ENCODE measurements at regions not wholly inside any gene's neighbourhood (a gene's known extent, or its start where the extent isn't known, plus 50 kb on each side); places are given as distances from the start of the nearest gene placed in this dataset.

- DNase-seq = peak; percentile 64
Measured at GRCh38 chr4:60201052-60201673, 999.0 kb upstream of the ADGRL3 start.

- no peak for DNase-seq
Measured at GRCh38 chr4:60209588-60209987, 990.5 kb upstream of the ADGRL3 start.

- no peak for DNase-seq
Measured at GRCh38 chr4:60215906-60216305, 984.2 kb upstream of the ADGRL3 start.

- no peak for DNase-seq
Measured at GRCh38 chr4:60216752-60217151, 983.4 kb upstream of the ADGRL3 start.

- DNase-seq = no peak
Measured at GRCh38 chr4:60221866-60222265, 978.3 kb upstream of the ADGRL3 start.

GRCh38 chr4:60223208-60223923 lies 976.8 kb upstream of the ADGRL3 start:
- no peak for DNase-seq

- DNase-seq = no peak
Measured at GRCh38 chr4:60241866-60242265, 958.3 kb upstream of the ADGRL3 start.

- DNase-seq = no peak
Measured at GRCh38 chr4:60249784-60250183, 950.3 kb upstream of the ADGRL3 start.

- no peak for DNase-seq
Measured at GRCh38 chr4:60250657-60251056, 949.5 kb upstream of the ADGRL3 start.

- no peak for DNase-seq
Measured at GRCh38 chr4:60259781-60260180, 940.3 kb upstream of the ADGRL3 start.

GRCh38 chr4:60266505-60266904 lies 933.6 kb upstream of the ADGRL3 start:
- no peak for DNase-seq

GRCh38 chr4:60296386-60296785 lies 903.7 kb upstream of the ADGRL3 start:
- DNase-seq = no peak

- no peak for DNase-seq
Measured at GRCh38 chr4:60313611-60314178, 886.4 kb upstream of the ADGRL3 start.

- DNase-seq = no peak
Measured at GRCh38 chr4:60314416-60314815, 885.7 kb upstream of the ADGRL3 start.

GRCh38 chr4:60315586-60315985 lies 884.5 kb upstream of the ADGRL3 start:
- no peak for DNase-seq

- no peak for DNase-seq
Measured at GRCh38 chr4:60326735-60327134, 873.4 kb upstream of the ADGRL3 start.

GRCh38 chr4:60327651-60328050 lies 872.5 kb upstream of the ADGRL3 start:
- no peak for DNase-seq

- no peak for DNase-seq
Measured at GRCh38 chr4:60344908-60345307, 855.2 kb upstream of the ADGRL3 start.

- DNase-seq = no peak
Measured at GRCh38 chr4:60345392-60345791, 854.7 kb upstream of the ADGRL3 start.

GRCh38 chr4:60359746-60360367 lies 840.3 kb upstream of the ADGRL3 start:
- no peak for DNase-seq

GRCh38 chr4:60365176-60365575 lies 835.0 kb upstream of the ADGRL3 start:
- no peak for DNase-seq

- no peak for DNase-seq
Measured at GRCh38 chr4:60366661-60367060, 833.5 kb upstream of the ADGRL3 start.

- no peak for DNase-seq
Measured at GRCh38 chr4:60368986-60369385, 831.1 kb upstream of the ADGRL3 start.

GRCh38 chr4:60378010-60378409 lies 822.1 kb upstream of the ADGRL3 start:
- no peak for DNase-seq

Measured in dermis blood vessel endothelial cell (primary cell).